ENCODE measurements at regions not wholly inside any gene's neighbourhood (a gene's known extent, or its start where the extent isn't known, plus 50 kb on each side); places are given as distances from the start of the nearest gene placed in this dataset.
A peak's percentile ranks its signal among the peaks of the same experiment; 100 is the strongest.

- DNase-seq = no peak
Measured at GRCh38 chr2:67923696-67924095, 139.1 kb downstream of the C1D start.

- DNase-seq = no peak
Measured at GRCh38 chr2:67927501-67927900, 135.3 kb downstream of the C1D start.

GRCh38 chr2:67930156-67930555 lies 132.6 kb downstream of the C1D start:
- peak; percentile 57 for DNase-seq

- DNase-seq = no peak
Measured at GRCh38 chr2:67936969-67937368, 125.8 kb downstream of the C1D start.

GRCh38 chr2:67938053-67938452 lies 124.8 kb downstream of the C1D start:
- DNase-seq = no peak

- no peak for DNase-seq
Measured at GRCh38 chr2:67945056-67945455, 117.7 kb downstream of the C1D start.

- no peak for DNase-seq
Measured at GRCh38 chr2:67945940-67946339, 116.9 kb downstream of the C1D start.

- no peak for DNase-seq
Measured at GRCh38 chr2:67948057-67948456, 114.7 kb downstream of the C1D start.

- DNase-seq = no peak
Measured at GRCh38 chr2:67948506-67948905, 114.3 kb downstream of the C1D start.

GRCh38 chr2:67950018-67950417 lies 112.8 kb downstream of the C1D start:
- no peak for DNase-seq

- DNase-seq = no peak
Measured at GRCh38 chr2:67950919-67951318, 111.9 kb downstream of the C1D start.

GRCh38 chr2:67952066-67952465 lies 110.7 kb downstream of the C1D start:
- no peak for DNase-seq

GRCh38 chr2:67954093-67954748 lies 108.6 kb downstream of the C1D start:
- no peak for DNase-seq

GRCh38 chr2:67955748-67956603 lies 106.8 kb downstream of the C1D start:
- DNase-seq = no peak

- no peak for DNase-seq
Measured at GRCh38 chr2:67965246-67965645, 97.6 kb downstream of the C1D start.

- no peak for DNase-seq
Measured at GRCh38 chr2:67970071-67970470, 92.7 kb downstream of the C1D start.

GRCh38 chr2:67970542-67970941 lies 92.3 kb downstream of the C1D start:
- no peak for DNase-seq

- DNase-seq = no peak
Measured at GRCh38 chr2:67974559-67975430, 88.0 kb downstream of the C1D start.

GRCh38 chr2:67977464-67977863 lies 85.3 kb downstream of the C1D start:
- no peak for DNase-seq

- DNase-seq = no peak
Measured at GRCh38 chr2:67982956-67983355, 79.8 kb downstream of the C1D start.

GRCh38 chr2:67984600-67984999 lies 78.2 kb downstream of the C1D start:
- no peak for DNase-seq

- DNase-seq = no peak
Measured at GRCh38 chr2:67985586-67985985, 77.2 kb downstream of the C1D start.

- no peak for DNase-seq
Measured at GRCh38 chr2:67986258-67986657, 76.5 kb downstream of the C1D start.

Data from NCI-H2171 (cell line).